ENCODE measurements at regions not wholly inside any gene's neighbourhood (a gene's known extent, or its start where the extent isn't known, plus 50 kb on each side); places are given as distances from the start of the nearest gene placed in this dataset.
"Not testable (repeated sequence)": the region's sequence is repeated elsewhere in the genome, so short reads cannot be mapped to it uniquely, and the experiment has no call there.

DNA sequence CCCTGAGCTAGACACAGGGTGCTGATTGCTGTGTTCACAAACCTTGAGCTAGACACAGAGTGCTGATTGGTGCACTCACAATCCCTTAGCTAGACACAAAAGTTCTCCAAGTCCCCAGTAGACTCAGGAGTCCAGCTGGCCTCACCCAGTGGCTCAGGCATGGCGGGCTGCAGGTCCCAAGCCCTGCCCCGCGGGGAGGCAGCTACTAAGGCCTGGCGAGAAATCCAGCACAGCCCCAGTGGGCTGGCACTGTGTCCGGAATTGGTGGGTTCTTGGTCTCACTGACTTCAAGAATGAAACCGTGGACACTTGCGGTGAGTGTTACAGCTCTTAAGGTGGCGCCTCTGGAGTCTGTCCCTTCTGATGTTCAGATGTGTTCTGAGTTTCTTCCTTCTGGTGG lies 741.2 kb downstream of the SOCS6 start:
- H3K9ac ChIP-seq (ENCODE audit: low read length); H3K27ac ChIP-seq (ENCODE audit: low read depth, low read length); H3K36me3 ChIP-seq (ENCODE audit: control insufficient read depth, insufficient read depth, low read length); H3K4me3 ChIP-seq (ENCODE audit: low read length); H3K4me1 ChIP-seq (ENCODE audit: control insufficient read depth, insufficient read depth, low read length); H3K27me3 ChIP-seq (ENCODE audit: control insufficient read depth, insufficient read depth, low read length): not testable (repeated sequence)

DNA sequence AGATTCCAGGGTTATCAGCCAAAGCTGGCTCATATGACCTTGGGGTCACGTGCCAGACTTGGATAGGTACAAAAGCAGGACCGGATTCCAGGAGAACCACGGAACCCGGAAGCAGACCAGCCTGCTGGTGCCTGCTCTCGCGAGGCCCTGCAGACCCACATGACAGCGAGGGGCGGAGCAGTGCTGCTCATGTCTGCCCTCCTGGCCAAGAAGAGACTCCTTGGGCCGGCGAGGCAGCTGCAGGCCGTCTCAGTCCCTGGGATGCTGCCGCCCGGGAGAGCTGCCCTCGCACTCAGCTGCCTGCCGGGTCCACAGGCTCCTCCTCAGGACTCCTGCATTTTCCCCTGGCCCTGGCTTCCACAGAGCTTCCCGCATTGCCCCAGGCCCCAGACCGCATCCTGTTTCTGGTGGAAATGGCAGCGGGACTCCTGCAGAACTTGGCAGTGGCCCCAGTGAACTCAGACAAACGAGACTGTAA lies 739.5 kb downstream of the SOCS6 start:
- no peaks in the 10 kb centered on the region for H3K27me3 ChIP-seq (ENCODE audit: control insufficient read depth, insufficient read depth, low read length)
- no peaks in the 10 kb centered on the region for H3K4me1 ChIP-seq (ENCODE audit: control insufficient read depth, insufficient read depth, low read length)
- no peak overlapping the region for H3K4me3 ChIP-seq (ENCODE audit: low read length)
- H3K9ac ChIP-seq (ENCODE audit: low read length): no peak overlapping the region
- no peak overlapping the region for H3K27ac ChIP-seq (ENCODE audit: low read depth, low read length)
- no peaks in the 10 kb centered on the region for H3K36me3 ChIP-seq (ENCODE audit: control insufficient read depth, insufficient read depth, low read length)

DNA sequence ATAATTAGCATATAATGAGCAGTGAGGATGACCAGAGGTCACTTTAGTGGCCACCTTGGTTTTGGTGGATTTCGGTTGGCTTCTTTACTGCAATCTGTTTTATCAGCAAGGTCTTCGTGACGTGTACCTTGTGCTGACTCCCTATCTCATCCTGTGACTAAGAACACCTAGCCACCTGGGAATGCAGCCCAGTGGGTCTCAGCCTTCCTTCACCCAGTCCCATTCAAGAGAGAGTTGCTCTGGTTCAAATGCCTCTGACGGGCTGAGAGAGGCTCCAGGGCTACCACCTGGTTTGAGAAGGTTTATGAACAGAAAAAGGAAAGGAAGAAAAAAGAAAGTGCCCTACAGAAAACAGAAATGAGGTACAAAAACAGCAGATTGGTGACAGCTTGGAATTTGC lies 738.7 kb downstream of the SOCS6 start:
- Histone ChIP-seq H3K27ac (ENCODE audit: low read depth, low read length) (no peak overlapping the region), H3K4me3 (ENCODE audit: low read length) (no peak overlapping the region), H3K9ac (ENCODE audit: low read length) (no peak overlapping the region), H3K27me3 (ENCODE audit: control insufficient read depth, insufficient read depth, low read length) (no peaks in the 10 kb centered on the region), H3K36me3 (ENCODE audit: control insufficient read depth, insufficient read depth, low read length) (no peaks in the 10 kb centered on the region), H3K4me1 (ENCODE audit: control insufficient read depth, insufficient read depth, low read length) (no peaks in the 10 kb centered on the region)

DNA sequence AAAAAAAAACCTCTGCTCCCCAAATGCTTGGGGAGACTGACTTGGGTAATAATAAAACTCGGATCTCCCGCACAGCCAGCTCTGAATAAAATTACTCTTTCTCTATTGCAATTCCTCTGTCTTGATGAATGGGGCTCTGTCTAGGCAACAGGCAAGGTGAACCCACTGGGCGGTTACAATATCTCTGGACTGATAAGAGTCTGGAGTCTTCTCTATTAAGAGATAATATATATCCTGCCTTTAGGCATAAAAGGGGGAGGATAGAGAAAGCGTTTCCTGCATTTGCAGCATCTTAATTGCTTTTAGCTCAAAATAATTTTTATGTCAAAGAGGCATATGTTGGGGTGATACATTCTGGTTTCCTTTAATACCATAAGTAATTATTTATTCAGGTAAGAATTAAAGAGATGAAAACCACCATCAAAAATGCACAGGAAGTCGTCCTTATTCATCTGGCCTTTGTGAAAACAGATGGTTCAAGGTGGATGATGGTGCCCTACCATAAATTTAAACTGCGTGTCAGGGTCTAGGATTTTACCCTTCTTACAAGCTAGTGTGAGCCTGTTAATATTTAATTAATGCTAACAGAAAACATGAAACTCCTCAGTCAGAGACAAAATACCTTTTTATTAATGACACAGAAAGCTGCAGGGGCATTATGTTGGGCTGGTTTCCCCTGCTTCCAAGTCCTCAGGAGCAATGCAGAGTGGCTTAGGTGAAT lies 736.8 kb downstream of the SOCS6 start:
- no peak overlapping the region for H3K9ac ChIP-seq (ENCODE audit: low read length)
- no peaks in the 10 kb centered on the region for H3K36me3 ChIP-seq (ENCODE audit: control insufficient read depth, insufficient read depth, low read length)
- H3K4me1 ChIP-seq (ENCODE audit: control insufficient read depth, insufficient read depth, low read length): no peaks in the 10 kb centered on the region
- no peak overlapping the region for H3K4me3 ChIP-seq (ENCODE audit: low read length)
- no peak overlapping the region for H3K27ac ChIP-seq (ENCODE audit: low read depth, low read length)
- no peaks in the 10 kb centered on the region for H3K27me3 ChIP-seq (ENCODE audit: control insufficient read depth, insufficient read depth, low read length)

DNA sequence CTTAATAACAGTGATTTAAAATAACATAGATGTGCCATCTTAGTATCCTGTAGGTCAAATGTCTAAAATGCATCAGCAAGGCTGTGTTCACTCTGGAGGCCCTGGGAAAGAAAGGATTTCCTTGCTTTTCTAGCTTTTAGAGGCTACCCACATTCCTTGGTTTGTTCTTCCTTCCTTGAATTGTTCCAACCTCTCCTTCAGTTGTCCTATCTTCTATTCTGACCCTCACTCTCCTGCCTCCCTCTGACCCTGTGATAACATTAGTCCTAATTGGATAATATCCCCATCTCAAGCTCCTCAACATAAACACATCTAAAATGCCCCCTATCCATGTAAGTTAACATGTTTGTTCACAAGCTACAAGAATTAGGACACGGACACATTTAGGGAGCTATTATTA lies 733.5 kb downstream of the SOCS6 start:
- H3K27me3 ChIP-seq (ENCODE audit: control insufficient read depth, insufficient read depth, low read length): no peaks in the 10 kb centered on the region
- no peak overlapping the region for H3K27ac ChIP-seq (ENCODE audit: low read depth, low read length)
- no peak overlapping the region for H3K9ac ChIP-seq (ENCODE audit: low read length)
- H3K36me3 ChIP-seq (ENCODE audit: control insufficient read depth, insufficient read depth, low read length): no peaks in the 10 kb centered on the region
- no peaks in the 10 kb centered on the region for H3K4me1 ChIP-seq (ENCODE audit: control insufficient read depth, insufficient read depth, low read length)
- H3K4me3 ChIP-seq (ENCODE audit: low read length): no peak overlapping the region

DNA sequence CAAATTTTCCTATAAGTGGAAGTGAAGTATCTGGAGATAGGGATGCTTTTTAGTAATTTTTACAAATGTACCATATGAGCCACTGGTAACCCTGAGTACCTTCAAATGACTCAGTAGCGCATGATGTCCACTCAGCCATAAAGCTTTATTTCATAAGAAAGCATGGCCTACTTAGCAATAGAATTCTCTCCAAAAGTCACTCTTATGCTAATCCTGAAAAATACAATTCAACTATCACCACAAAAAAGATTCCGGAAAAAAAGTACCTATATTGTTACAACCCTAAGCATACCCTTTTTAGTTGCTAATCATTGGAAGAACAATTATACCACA lies 732.2 kb downstream of the SOCS6 start:
- Histone ChIP-seq H3K27ac (ENCODE audit: low read depth, low read length) (no peak overlapping the region), H3K27me3 (ENCODE audit: control insufficient read depth, insufficient read depth, low read length) (no peaks in the 10 kb centered on the region), H3K4me1 (ENCODE audit: control insufficient read depth, insufficient read depth, low read length) (no peaks in the 10 kb centered on the region), H3K36me3 (ENCODE audit: control insufficient read depth, insufficient read depth, low read length) (no peaks in the 10 kb centered on the region), H3K9ac (ENCODE audit: low read length) (no peak overlapping the region), H3K4me3 (ENCODE audit: low read length) (no peak overlapping the region)

DNA sequence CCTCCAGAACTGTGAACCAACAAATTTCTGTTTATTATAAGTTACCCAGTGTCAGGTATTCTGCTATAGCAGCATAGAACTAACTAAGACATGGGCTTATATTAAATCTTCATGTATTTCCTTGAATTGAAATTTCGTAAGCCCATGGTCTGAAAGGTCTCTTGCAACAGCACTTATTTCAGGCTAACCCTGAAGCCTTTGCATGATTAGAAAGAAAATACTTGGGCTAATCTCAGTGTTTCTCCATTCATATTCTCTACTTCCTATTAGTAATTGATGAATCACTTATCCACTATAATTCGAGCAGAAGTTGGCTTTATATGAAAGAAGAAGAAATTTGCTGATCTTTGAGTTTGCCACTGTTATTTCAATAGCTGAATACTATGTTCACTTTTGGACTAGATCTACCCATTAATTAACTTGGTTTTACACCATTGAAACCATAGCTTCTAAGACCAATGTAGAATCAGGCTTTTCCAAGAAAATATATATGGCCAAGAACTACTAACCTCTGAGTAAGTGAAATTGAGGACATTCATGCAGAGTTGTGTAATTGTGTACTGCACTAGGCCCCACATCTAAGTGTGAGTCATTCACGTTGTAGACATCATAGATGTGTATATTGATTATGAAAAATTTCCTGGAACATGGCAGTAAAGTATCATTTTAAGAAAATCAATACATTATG lies 731.6 kb downstream of the SOCS6 start:
- Histone ChIP-seq H3K9ac (ENCODE audit: low read length) (no peak overlapping the region), H3K36me3 (ENCODE audit: control insufficient read depth, insufficient read depth, low read length) (no peaks in the 10 kb centered on the region), H3K4me3 (ENCODE audit: low read length) (no peak overlapping the region), H3K4me1 (ENCODE audit: control insufficient read depth, insufficient read depth, low read length) (no peaks in the 10 kb centered on the region), H3K27me3 (ENCODE audit: control insufficient read depth, insufficient read depth, low read length) (no peaks in the 10 kb centered on the region), H3K27ac (ENCODE audit: low read depth, low read length) (no peak overlapping the region)

DNA sequence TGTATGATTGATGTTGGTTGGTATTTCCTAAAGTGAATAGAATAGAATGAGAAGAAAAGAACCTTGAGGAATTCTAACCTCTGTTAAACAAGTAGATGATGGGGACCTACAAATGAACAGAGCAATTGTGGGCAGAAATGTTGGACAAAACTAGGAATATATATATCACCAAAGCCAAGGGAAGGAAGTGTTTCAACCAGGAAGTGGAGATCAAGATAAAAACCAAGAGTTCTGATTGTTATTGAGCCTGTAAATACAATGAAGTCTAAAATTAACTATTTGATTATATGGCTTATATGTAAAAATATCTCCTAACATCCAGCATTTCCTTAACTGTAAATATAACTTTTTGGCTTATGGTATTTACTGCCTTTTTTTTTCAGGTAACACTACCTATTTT lies 730.0 kb downstream of the SOCS6 start:
- H3K36me3 ChIP-seq (ENCODE audit: control insufficient read depth, insufficient read depth, low read length): no peaks in the 10 kb centered on the region
- H3K27me3 ChIP-seq (ENCODE audit: control insufficient read depth, insufficient read depth, low read length): no peaks in the 10 kb centered on the region
- no peak overlapping the region for H3K4me3 ChIP-seq (ENCODE audit: low read length)
- H3K9ac ChIP-seq (ENCODE audit: low read length): no peak overlapping the region
- H3K27ac ChIP-seq (ENCODE audit: low read depth, low read length): no peak overlapping the region
- no peaks in the 10 kb centered on the region for H3K4me1 ChIP-seq (ENCODE audit: control insufficient read depth, insufficient read depth, low read length)

DNA sequence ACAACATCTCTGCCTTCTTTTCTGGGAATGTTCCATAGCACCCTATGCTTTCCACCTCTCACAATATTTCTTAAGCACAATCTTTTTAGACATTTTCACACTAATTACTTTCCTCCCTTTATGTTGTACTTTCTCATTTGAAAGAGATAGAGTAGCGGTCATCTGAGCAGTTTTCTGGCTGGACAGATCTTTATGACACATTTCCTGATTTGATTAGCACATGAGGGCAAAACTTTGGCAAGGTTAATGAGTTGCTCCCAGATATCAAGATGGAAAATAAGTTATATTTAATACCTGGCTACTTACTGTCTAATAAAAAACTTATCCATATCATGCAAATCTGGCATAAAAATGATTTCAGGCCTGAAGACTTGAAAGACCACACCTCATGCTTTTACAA lies 723.9 kb downstream of the SOCS6 start:
- H3K27ac ChIP-seq (ENCODE audit: low read depth, low read length): no peak overlapping the region
- H3K4me3 ChIP-seq (ENCODE audit: low read length): no peak overlapping the region
- no peaks in the 10 kb centered on the region for H3K4me1 ChIP-seq (ENCODE audit: control insufficient read depth, insufficient read depth, low read length)
- no peaks in the 10 kb centered on the region for H3K36me3 ChIP-seq (ENCODE audit: control insufficient read depth, insufficient read depth, low read length)
- no peak overlapping the region for H3K9ac ChIP-seq (ENCODE audit: low read length)
- no peaks in the 10 kb centered on the region for H3K27me3 ChIP-seq (ENCODE audit: control insufficient read depth, insufficient read depth, low read length)

DNA sequence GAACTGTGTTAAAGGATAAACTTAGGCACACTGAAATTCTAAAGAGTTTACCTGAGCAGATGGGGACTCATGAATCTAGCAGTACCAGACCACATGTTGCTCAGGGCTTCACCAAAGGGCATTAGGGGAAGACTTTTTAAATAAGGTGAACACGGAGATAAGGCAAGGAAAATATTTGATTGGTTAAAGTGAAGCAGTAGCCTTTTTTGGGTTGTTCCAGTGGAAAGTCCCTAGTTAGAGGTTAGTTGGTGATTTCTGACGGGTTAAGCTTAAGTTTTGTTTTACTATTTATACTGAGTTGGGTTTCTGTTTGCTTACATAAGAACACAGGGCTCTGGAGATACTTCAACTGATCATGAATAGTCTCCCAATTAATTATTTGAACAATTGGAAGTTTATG lies 722.5 kb downstream of the SOCS6 start:
- H3K4me3 ChIP-seq (ENCODE audit: low read length): no peak overlapping the region
- no peak overlapping the region for H3K9ac ChIP-seq (ENCODE audit: low read length)
- H3K36me3 ChIP-seq (ENCODE audit: control insufficient read depth, insufficient read depth, low read length): no peaks in the 10 kb centered on the region
- no peaks in the 10 kb centered on the region for H3K27me3 ChIP-seq (ENCODE audit: control insufficient read depth, insufficient read depth, low read length)
- H3K27ac ChIP-seq (ENCODE audit: low read depth, low read length): no peak overlapping the region
- H3K4me1 ChIP-seq (ENCODE audit: control insufficient read depth, insufficient read depth, low read length): no peaks in the 10 kb centered on the region

DNA sequence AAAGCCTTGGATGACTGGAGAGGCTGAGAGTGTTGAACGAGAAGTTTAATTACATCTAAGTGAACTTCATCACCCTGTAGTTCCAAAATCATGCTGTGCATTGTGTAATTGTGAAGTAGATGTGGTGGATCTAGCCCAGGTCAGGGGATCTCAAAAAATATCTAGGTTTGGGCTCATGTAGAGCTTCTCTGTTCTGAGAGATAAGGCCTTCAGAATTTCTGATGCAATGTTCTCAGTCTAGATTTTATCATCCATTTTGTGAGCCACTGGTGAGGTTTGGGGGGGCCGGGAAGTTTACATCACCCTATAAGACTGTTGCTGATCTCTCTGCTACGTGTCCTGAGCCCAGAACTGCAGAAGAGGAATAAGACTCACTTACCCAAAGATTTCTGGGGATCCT lies 719.4 kb downstream of the SOCS6 start:
- H3K27me3 ChIP-seq (ENCODE audit: control insufficient read depth, insufficient read depth, low read length): no peaks in the 10 kb centered on the region
- no peaks in the 10 kb centered on the region for H3K36me3 ChIP-seq (ENCODE audit: control insufficient read depth, insufficient read depth, low read length)
- H3K4me1 ChIP-seq (ENCODE audit: control insufficient read depth, insufficient read depth, low read length): no peaks in the 10 kb centered on the region
- no peak overlapping the region for H3K4me3 ChIP-seq (ENCODE audit: low read length)
- H3K27ac ChIP-seq (ENCODE audit: low read depth, low read length): no peak overlapping the region
- no peak overlapping the region for H3K9ac ChIP-seq (ENCODE audit: low read length)

DNA sequence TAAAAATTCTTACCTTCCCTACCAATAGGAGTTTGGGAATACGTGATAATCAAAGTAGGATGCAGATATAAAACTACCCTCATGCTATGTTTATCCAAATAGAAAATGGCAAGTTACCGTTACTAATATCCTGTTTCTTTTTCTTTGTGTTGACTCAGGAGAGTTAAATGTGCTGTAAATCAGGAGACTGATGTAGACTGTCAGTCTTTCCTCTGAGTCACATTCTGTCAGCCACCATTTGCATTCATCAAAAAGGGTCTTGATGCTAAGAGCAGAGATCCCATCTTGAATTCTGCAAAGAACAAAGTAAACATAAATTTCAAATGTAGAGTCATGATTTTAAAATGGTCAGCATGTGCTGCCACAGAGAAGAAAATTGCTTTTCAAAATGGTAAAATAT lies 712.8 kb downstream of the SOCS6 start:
- Histone ChIP-seq H3K36me3 (ENCODE audit: control insufficient read depth, insufficient read depth, low read length) (no peaks in the 10 kb centered on the region), H3K27me3 (ENCODE audit: control insufficient read depth, insufficient read depth, low read length) (no peaks in the 10 kb centered on the region), H3K4me3 (ENCODE audit: low read length) (no peak overlapping the region), H3K27ac (ENCODE audit: low read depth, low read length) (no peak overlapping the region), H3K4me1 (ENCODE audit: control insufficient read depth, insufficient read depth, low read length) (no peaks in the 10 kb centered on the region), H3K9ac (ENCODE audit: low read length) (no peak overlapping the region)

DNA sequence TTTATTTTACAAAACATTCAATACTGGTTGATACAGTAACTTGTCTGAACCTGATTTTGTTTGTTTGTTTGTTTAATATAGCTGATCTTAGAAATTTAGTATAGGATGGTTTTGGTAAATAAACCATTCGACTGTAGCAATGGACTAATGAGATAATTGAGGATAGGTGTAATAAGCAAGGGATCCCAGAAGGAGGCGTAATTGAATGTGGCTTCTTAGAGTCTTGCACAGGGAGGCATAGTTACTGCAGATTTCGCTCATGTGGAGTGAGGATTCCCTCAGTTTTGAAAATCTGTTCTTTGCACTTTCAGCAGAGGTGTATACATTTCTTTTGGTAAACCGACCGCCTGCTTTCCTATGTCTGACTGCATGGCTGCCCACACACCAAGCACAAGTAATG lies 709.6 kb downstream of the SOCS6 start:
- Histone ChIP-seq H3K9ac (ENCODE audit: low read length) (no peak overlapping the region), H3K27ac (ENCODE audit: low read depth, low read length) (no peak overlapping the region), H3K4me1 (ENCODE audit: control insufficient read depth, insufficient read depth, low read length) (no peaks in the 10 kb centered on the region), H3K4me3 (ENCODE audit: low read length) (no peak overlapping the region), H3K36me3 (ENCODE audit: control insufficient read depth, insufficient read depth, low read length) (no peaks in the 10 kb centered on the region), H3K27me3 (ENCODE audit: control insufficient read depth, insufficient read depth, low read length) (no peaks in the 10 kb centered on the region)
